ENCODE measurements at regions not wholly inside any gene's neighbourhood (a gene's known extent, or its start where the extent isn't known, plus 50 kb on each side); places are given as distances from the start of the nearest gene placed in this dataset.
"Not testable (repeated sequence)": the region's sequence is repeated elsewhere in the genome, so short reads cannot be mapped to it uniquely, and the experiment has no call there.

DNA sequence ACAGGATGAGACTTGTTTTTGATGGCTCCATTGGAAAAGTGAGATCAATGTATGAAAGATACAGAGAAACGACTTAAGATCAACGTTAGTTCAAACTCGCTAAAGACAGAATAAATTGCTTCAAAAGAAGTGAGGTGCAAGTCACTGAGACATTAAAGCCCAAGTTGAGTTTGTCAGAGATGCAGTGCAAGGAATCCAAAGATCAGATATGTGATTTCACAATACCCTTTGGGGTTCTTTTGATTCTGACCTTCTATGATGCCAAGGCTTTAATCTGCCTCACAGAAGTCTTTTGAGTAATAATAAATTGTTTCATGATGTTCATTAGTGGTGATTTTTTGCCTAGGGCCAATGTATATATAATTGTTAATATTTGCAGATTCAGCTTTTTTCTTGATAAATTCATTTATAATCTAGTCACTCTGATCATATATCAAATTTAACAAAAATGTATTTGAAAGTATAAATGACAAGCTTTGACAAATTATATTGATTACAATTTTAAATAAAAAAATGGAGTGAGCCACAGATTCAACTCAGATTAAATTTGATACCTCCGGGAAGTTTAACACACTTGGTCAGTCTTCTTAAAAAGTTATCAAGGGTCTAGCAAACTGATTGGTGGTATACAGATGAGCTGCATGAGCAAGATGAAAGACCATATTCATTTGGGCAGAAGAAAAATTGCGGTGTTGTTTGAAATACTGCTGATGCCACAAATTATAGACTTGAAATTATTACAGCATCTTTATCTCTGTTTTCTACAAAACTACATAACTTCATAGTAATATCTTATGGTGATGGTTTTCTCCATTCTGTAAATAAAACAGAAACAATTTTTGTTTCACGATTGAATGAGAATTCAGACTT, 144.8 kb upstream of the FAR2 start:
- no peak for DNase-seq

DNA sequence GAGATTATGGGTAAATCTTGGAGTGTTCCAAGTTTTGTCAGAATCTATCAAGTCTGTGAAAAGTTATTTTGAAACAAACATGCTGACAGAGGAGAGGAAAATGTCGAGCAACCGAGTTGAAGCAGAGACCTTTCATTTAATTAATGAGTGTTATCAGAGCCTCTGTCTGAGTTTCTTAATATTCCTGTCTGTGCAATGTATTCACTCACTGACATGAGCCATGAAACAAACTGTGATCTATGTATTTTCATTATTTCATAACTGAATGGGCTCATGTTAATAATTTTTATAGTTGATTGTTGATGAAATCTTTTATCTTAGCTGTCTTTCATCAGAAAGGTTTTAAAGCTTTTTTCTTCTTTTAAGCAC, 144.2 kb upstream of the FAR2 start:
- DNase-seq, result no peak

GRCh38 chr12:29008786-29009185, 140.3 kb upstream of the FAR2 start:
- no peak for DNase-seq

DNA sequence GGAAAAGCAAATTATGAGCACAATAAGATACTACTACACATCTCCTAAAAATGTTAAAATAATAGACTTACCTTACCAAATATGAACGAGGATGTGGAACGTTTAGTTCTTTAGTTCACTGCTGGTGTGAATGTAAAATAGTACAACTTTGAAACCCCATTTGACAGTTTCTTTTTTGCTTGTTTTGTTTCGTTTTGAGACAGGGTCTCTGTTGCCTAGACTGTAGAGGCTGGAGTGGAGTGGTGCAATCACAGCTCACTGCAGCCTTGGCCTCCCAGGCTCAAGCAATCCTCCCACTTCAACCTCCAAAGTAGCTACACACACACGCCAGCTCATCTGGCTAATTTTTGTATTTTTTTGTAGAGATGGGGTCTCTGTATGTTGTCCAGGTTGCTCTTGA, 136.4 kb upstream of the FAR2 start:
- no peak for DNase-seq

DNA sequence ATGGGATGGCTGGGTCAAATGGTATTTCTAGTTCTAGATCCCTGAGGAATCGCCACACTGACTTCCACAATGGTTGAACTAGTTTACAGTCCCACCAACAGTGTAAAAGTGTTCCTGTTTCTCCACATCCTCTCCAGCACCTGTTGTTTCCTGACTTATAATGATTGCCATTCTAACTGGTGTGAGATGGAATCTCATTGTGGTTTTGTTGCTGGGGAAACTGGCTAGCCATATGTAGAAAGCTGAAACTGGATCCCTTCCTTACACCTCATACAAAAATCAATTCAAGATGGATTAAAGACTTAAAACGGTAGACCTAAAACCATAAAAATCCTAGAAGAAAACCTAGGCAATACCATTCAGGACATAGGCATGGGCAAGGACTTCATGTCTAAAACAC, 131.5 kb upstream of the FAR2 start:
- DNase-seq, result not testable (repeated sequence)

GRCh38 chr12:29023436-29024076, 125.5 kb upstream of the FAR2 start:
- DNase-seq, result no peak

DNA sequence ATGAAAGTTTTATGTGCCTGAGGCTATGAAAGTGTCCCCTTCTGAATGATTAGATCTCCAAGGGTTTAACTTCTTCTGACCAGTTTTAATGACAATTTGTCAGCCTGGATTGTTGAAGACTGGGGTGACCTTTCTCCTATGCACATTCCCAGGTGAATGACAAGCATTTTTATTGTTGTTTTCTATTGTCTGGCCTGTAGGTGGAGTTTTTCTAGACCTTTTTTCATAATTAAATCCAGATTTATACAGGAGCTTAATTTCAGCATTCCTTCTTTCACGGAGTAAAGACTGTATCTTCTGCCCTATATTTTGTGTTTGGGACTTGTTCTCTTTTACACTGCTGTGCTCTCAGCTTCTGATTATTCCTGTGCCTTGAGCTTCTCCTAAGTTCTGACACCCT, 125.0 kb upstream of the FAR2 start:
- DNase-seq, result no peak

GRCh38 chr12:29025937-29026336, 123.1 kb upstream of the FAR2 start:
- no peak for DNase-seq

GRCh38 chr12:29026419-29026818, 122.7 kb upstream of the FAR2 start:
- no peak for DNase-seq

- not testable (repeated sequence) for DNase-seq
Measured at GRCh38 chr12:29029484-29029883, 119.6 kb upstream of the FAR2 start.

- no peak for DNase-seq
Measured at GRCh38 chr12:29030006-29030405, 119.1 kb upstream of the FAR2 start.

DNA sequence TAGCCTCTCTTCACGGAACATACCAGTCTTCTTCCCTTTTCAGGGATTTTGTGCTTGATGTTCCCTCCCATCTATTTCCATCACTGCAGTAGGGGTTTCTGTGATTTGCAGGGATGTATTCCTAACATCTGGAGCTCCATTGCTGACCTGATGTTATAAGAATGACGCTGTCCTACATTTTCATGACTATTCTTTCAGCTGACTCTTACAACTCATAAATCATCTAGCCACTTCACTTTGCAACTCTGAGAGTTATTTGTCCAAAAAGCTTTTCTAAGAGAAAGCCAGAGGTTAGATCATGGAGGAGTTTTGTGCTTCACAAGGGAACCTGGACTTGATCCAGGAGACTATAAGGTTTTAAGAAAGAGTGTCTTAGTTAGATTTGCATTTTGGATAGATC, 116.6 kb upstream of the FAR2 start:
- no peak for DNase-seq

DNA sequence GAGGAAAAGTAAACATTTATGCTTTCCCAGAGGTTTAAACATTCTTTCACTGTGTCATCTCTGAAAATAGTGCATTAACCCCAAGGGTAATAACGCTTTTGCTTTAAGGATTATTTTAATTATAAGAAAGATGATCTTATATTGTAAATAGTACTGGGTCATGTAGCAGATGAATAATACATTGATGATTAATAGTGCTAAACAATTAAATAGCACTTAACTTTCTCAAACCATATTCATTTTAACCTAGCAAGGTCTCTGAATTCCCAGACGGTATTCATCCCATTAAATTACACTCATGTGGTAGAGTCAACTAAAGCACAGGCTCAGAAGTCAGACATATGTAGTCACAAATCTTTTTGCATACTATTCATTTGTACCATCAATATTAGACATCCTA, 115.6 kb upstream of the FAR2 start:
- DNase-seq, result no peak

DNA sequence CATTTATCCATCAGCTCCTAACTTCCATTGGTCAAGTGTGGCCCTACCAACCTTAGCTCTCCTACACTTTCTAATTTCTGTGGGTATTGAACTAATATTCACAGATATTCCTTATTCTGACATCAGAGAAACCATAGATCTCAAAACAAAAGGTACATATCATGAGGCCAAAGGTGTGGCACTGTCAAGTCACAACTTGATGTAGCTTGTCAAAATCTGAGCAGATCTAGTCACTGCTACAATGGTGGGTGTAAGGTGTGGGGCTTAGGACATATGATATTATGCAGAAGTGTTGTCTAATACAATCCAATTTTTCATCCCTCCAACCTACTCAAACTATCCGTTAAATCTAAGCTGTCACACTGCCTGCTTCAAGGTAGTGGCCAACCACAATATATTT, 114.0 kb upstream of the FAR2 start:
- no peak for DNase-seq

GRCh38 chr12:29039013-29039412, 110.1 kb upstream of the FAR2 start:
- no peak for DNase-seq

GRCh38 chr12:29041621-29042020, 107.5 kb upstream of the FAR2 start:
- DNase-seq, result no peak

DNA sequence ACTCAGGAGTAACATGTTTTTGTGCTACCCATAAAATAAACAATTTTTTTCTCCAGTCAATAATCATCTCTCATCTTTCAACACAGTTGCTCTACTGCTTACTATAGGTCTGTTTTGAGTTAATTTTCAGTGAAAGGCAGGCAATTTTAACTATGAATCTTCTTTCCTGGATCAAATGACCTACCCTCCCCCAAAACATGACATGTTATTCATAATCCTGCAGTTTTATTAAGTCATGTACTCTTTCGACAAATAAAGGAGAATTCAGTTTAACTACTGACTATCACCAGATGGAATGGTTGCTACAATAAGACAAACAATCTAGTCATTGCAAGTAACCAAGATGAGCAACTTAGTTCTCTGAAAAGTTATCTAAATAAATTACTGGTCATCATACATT, 106.0 kb upstream of the FAR2 start:
- DNase-seq, result no peak

GRCh38 chr12:29044799-29045198, 104.3 kb upstream of the FAR2 start:
- DNase-seq, result no peak

DNA sequence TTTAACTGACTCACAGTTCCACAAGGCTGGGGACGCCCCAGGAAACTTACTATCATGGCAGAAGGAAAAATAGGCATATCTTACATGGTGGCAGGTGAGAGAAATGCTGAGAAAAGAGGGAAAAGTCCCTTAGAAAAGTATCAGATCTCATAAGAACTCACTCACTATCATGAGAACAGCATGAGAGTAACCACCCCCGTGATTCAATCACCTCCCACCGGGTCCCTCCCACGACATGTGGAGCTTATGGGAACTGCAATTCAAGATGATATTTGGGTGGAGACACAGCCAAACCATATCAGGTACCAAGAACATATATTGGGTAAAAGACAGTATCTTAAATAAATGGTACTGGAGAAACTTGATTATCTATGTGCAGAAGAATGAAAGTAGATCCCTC, 100.3 kb upstream of the FAR2 start:
- DNase-seq, result no peak

- no peak for DNase-seq
Measured at GRCh38 chr12:29050503-29050902, 98.6 kb upstream of the FAR2 start.

DNA sequence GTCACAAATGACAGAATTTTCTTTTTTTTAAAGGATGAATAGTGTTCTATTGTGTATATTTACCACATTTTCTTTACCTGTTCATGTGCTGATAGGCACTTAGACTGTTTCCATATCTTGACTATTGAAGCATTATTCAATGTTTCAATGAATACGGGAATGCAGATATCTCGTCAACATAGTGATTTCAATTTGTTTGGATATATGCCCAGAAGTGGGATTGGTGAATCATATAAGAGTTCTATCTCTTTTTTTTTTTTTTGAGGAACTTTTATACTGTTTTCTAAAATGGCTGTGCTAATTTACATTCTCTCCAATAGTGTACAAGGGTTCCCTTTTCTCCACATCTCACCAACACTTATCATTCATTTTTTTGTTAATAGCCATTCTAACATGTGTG, 97.9 kb upstream of the FAR2 start:
- no peak for DNase-seq

GRCh38 chr12:29053567-29053966, 95.5 kb upstream of the FAR2 start:
- no peak for DNase-seq

DNA sequence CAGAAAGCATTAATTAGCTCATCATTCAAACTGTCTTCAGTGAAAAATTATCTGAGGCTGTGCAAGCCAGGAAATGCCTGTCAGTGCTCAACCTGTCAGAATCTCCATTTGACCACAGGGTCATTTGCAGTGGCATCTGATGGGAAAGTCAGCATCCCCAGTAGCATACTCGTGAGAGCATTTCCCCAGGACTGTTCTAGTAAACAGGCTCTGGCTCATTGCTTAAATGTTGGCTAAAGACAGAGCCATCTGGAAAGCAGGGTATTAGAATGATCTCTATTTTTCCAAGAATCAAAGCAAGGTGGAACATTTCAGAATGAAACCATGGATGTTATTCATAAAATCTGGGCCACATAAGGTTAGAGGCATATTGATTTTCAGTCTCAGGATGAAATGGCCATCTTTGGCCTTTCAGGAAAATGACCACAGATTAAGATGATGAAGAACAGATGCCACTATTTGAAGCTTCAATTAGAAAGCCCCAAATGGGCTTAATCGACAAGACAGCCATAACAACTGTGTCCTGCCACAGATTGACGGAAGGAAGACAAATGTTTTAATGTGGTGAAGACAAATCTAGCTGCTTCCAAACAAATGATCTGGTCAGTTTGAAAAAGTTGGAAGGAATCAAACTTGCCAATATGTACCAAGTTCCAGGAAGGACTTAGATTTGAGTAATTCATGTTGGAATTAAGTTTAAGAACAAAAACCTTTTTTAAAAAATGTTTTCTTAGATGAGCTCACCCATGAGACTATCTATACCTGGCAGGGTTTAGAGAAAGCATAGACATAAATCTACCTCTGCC, 94.0 kb upstream of the FAR2 start:
- DNase-seq, result no peak

Measured in activated CD4-positive, alpha-beta T cell treated with anti-CD3 and anti-CD28 coated beads for 48 hours (primary cell).